NCI-H460 (cell line): ENCODE measurements at regions not wholly inside any gene's neighbourhood (a gene's known extent, or its start where the extent isn't known, plus 50 kb on each side); places are given as distances from the start of the nearest gene placed in this dataset.

Source experiments
- DNase-seq: peaks from one replicate; pipeline ENCODE4 v3.0.0-alpha.2; 2016; ENCODE audit warnings: low read depth; ENCODE audit errors: extremely low read depth

- no peak for DNase-seq
Observed at GRCh38 chr7:20021831-20022230, 195.4 kb downstream of the MACC1 start.

GRCh38 chr7:20021066-20021465 is 196.1 kb downstream of the MACC1 start:
- no peak for DNase-seq

GRCh38 chr7:20019757-20020432 is 197.3 kb downstream of the MACC1 start:
- no peak for DNase-seq

GRCh38 chr7:20016669-20017068 is 200.5 kb downstream of the MACC1 start:
- no peak for DNase-seq

- DNase-seq = no peak
Observed at GRCh38 chr7:20013536-20013935, 203.6 kb downstream of the MACC1 start.

GRCh38 chr7:20012100-20012499 is 205.1 kb downstream of the MACC1 start:
- DNase-seq = no peak

GRCh38 chr7:20010877-20011276 is 206.3 kb downstream of the MACC1 start:
- no peak for DNase-seq

- DNase-seq = no peak
Observed at GRCh38 chr7:20007510-20007909, 209.7 kb downstream of the MACC1 start.

- DNase-seq = no peak
Observed at GRCh38 chr7:20005081-20005480, 212.1 kb downstream of the MACC1 start.

- DNase-seq = no peak
Observed at GRCh38 chr7:19999681-20000080, 217.5 kb downstream of the MACC1 start.

GRCh38 chr7:19991936-19992335 is 218.5 kb upstream of the TMEM196 start:
- DNase-seq = no peak

GRCh38 chr7:19989906-19990305 is 216.5 kb upstream of the TMEM196 start:
- DNase-seq = no peak

GRCh38 chr7:19988860-19989259 is 215.4 kb upstream of the TMEM196 start:
- no peak for DNase-seq

GRCh38 chr7:19984231-19984632 is 210.8 kb upstream of the TMEM196 start:
- no peak for DNase-seq

GRCh38 chr7:19982841-19983835 is 209.7 kb upstream of the TMEM196 start:
- peak; percentile 51 for DNase-seq

- DNase-seq = no peak
Observed at GRCh38 chr7:19973581-19973980, 200.2 kb upstream of the TMEM196 start.

- no peak for DNase-seq
Observed at GRCh38 chr7:19972876-19973275, 199.5 kb upstream of the TMEM196 start.

- DNase-seq = no peak
Observed at GRCh38 chr7:19971956-19972355, 198.5 kb upstream of the TMEM196 start.

GRCh38 chr7:19970514-19970913 is 197.1 kb upstream of the TMEM196 start:
- DNase-seq = no peak

- DNase-seq = no peak
Observed at GRCh38 chr7:19969859-19970493, 196.6 kb upstream of the TMEM196 start.

GRCh38 chr7:19964246-19964645 is 190.8 kb upstream of the TMEM196 start:
- DNase-seq = no peak
